GM10266 (cell line): ENCODE measurements at regions not wholly inside any gene's neighbourhood (a gene's known extent, or its start where the extent isn't known, plus 50 kb on each side); places are given as distances from the start of the nearest gene placed in this dataset.

Experiments
- DNase-seq: peaks from one replicate; pipeline ENCODE4 v3.0.0; 2012; ENCODE audit errors: extremely low spot score
- CTCF ChIP-seq: IDR thresholded peaks from 2 replicates; pipeline ENCODE4 v1.5.1; 2012; ENCODE audit warnings: mild to moderate bottlenecking, low read depth; ENCODE audit not compliant: control insufficient read depth, insufficient read depth; ENCODE audit errors: missing control alignments

GRCh38 chr17:34728771-34729310 lies 149.5 kb downstream of the TMEM132E start:
- TF ChIP-seq CTCF, result no peak
- no peak for DNase-seq

- DNase-seq, result no peak
- no peak for TF ChIP-seq CTCF
These were observed 148.2 kb downstream of the TMEM132E start for GRCh38 chr17:34727601-34728000.

- DNase-seq, result no peak
- TF ChIP-seq CTCF, result no peak
These were observed 147.4 kb downstream of the TMEM132E start for GRCh38 chr17:34726536-34727384.

GRCh38 chr17:34725725-34726124 lies 146.3 kb downstream of the TMEM132E start:
- TF ChIP-seq CTCF, result no peak
- DNase-seq, result no peak

GRCh38 chr17:34725008-34725407 lies 145.6 kb downstream of the TMEM132E start:
- TF ChIP-seq CTCF, result no peak
- no peak for DNase-seq

GRCh38 chr17:34723875-34724274 lies 144.5 kb downstream of the TMEM132E start:
- no peak for TF ChIP-seq CTCF
- DNase-seq, result no peak

GRCh38 chr17:34721326-34721725 lies 141.9 kb downstream of the TMEM132E start:
- DNase-seq, result no peak
- no peak for TF ChIP-seq CTCF
